ENCODE measurements at regions not wholly inside any gene's neighbourhood (a gene's known extent, or its start where the extent isn't known, plus 50 kb on each side); places are given as distances from the start of the nearest gene placed in this dataset.

- Histone ChIP-seq H3K27ac (no peak overlapping the region), H3K4me1 (ENCODE audit: control insufficient read depth in 1 of 2, insufficient read depth in 1 of 2, low read depth in 1 of 2, low read length in 1 of 2) (no peaks in the 10 kb centered on the region), H3K36me3 (no peaks in the 10 kb centered on the region), H3K27me3 (no peaks in the 10 kb centered on the region), H3K4me3 (ENCODE audit: low read depth in 1 of 2, low read length in 1 of 2) (no peak overlapping the region), H3K9me3 (no peaks in the 10 kb centered on the region)
- no peak for TF ChIP-seq CTCF (IDR thresholded peaks at IDR 0.05)
These were observed 608.2 kb upstream of the GCFC2 start for GRCh38 chr2:76318848-76319360.

GRCh38 chr2:76316691-76317090 is 606.0 kb upstream of the GCFC2 start:
- Histone ChIP-seq H3K27ac (no peak overlapping the region), H3K9me3 (no peaks in the 10 kb centered on the region), H3K36me3 (no peaks in the 10 kb centered on the region), H3K4me1 (ENCODE audit: control insufficient read depth in 1 of 2, insufficient read depth in 1 of 2, low read depth in 1 of 2, low read length in 1 of 2) (no peaks in the 10 kb centered on the region), H3K27me3 (no peaks in the 10 kb centered on the region), H3K4me3 (ENCODE audit: low read depth in 1 of 2, low read length in 1 of 2) (no peak overlapping the region)
- no peak for TF ChIP-seq CTCF (IDR thresholded peaks at IDR 0.05)

GRCh38 chr2:76314271-76315020 is 603.7 kb upstream of the GCFC2 start:
- TF ChIP-seq CTCF (IDR thresholded peaks at IDR 0.05) = no peak
- H3K4me3 ChIP-seq (ENCODE audit: low read depth in 1 of 2, low read length in 1 of 2) = no peak overlapping the region
- no peaks in the 10 kb centered on the region for H3K36me3 ChIP-seq
- H3K27ac ChIP-seq = no peak overlapping the region
- no peaks in the 10 kb centered on the region for H3K4me1 ChIP-seq (ENCODE audit: control insufficient read depth in 1 of 2, insufficient read depth in 1 of 2, low read depth in 1 of 2, low read length in 1 of 2)
- H3K27me3 ChIP-seq = no peaks in the 10 kb centered on the region
- H3K9me3 ChIP-seq = no peaks in the 10 kb centered on the region

- Histone ChIP-seq H3K4me3 (ENCODE audit: low read depth in 1 of 2, low read length in 1 of 2) (no peak overlapping the region), H3K9me3 (no peaks in the 10 kb centered on the region), H3K27ac (no peak overlapping the region), H3K36me3 (no peaks in the 10 kb centered on the region), H3K27me3 (no peaks in the 10 kb centered on the region), H3K4me1 (ENCODE audit: control insufficient read depth in 1 of 2, insufficient read depth in 1 of 2, low read depth in 1 of 2, low read length in 1 of 2) (no peaks in the 10 kb centered on the region)
- no peak for TF ChIP-seq CTCF (IDR thresholded peaks at IDR 0.05)
These were observed 601.5 kb upstream of the GCFC2 start for GRCh38 chr2:76312236-76312635.

GRCh38 chr2:76311728-76312127 is 601.0 kb upstream of the GCFC2 start:
- no peaks in the 10 kb centered on the region for H3K9me3 ChIP-seq
- H3K4me3 ChIP-seq (ENCODE audit: low read depth in 1 of 2, low read length in 1 of 2) = no peak overlapping the region
- H3K27me3 ChIP-seq = no peaks in the 10 kb centered on the region
- H3K4me1 ChIP-seq (ENCODE audit: control insufficient read depth in 1 of 2, insufficient read depth in 1 of 2, low read depth in 1 of 2, low read length in 1 of 2) = no peaks in the 10 kb centered on the region
- no peak overlapping the region for H3K27ac ChIP-seq
- no peak for TF ChIP-seq CTCF (IDR thresholded peaks at IDR 0.05)
- no peaks in the 10 kb centered on the region for H3K36me3 ChIP-seq

Data from neutrophil (primary cell).